Esophagus squamous epithelium (tissue), 4 donors: ENCODE measurements at regions not wholly inside any gene's neighbourhood (a gene's known extent, or its start where the extent isn't known, plus 50 kb on each side); places are given as distances from the start of the nearest gene placed in this dataset.

Experiments
- CTCF ChIP-seq, 6 experiments: fragments of 450-650 bp in 4 of 6; fragments of 200-600 bp in 2 of 6; sonication (generic) in 2 of 6; IDR thresholded peaks; one replicate each; pipeline ENCODE4 v1.5.1; 2016 to 2019; ENCODE audit warnings: antibody characterized with exemption in 6 of 6, mild to moderate bottlenecking in 4 of 6, moderate library complexity in 4 of 6
- POLR2A ChIP-seq, 4 donors: fragments of 450-650 bp; IDR thresholded peaks; one replicate each; pipeline ENCODE4 v1.6.1; 2017; ENCODE audit warnings: antibody characterized with exemption in 4 of 4, mild to moderate bottlenecking in 4 of 4, moderate library complexity in 3 of 4

GRCh38 chr5:3456121-3456681, 139.4 kb upstream of the IRX1 start:
- TF ChIP-seq CTCF (IDR thresholded peaks at IDR 0.05): no peak
- TF ChIP-seq POLR2A (IDR thresholded peaks at IDR 0.05): no peak
